Upper lobe of right lung (tissue), 1 donor: ENCODE measurements at regions not wholly inside any gene's neighbourhood (a gene's known extent, or its start where the extent isn't known, plus 50 kb on each side); places are given as distances from the start of the nearest gene placed in this dataset.
"Not testable (repeated sequence)": the region's sequence is repeated elsewhere in the genome, so short reads cannot be mapped to it uniquely, and the experiment has no call there.

Experiments used
- ATAC-seq: fragments of 200-7000 bp; cut with Tn5 transposase; one replicate; pipeline ENCODE4 v1.9.1; 2020; ENCODE audit warnings: mild to moderate bottlenecking, moderate library complexity
- DNase-seq: peaks from one replicate; pipeline ENCODE4 v3.0.0-alpha.2; 2020
- H3K27ac ChIP-seq: fragments of 200-600 bp; one replicate; pipeline ENCODE4 v1.8.0; 2022
- H3K27me3 ChIP-seq: fragments of 200-600 bp; one replicate; pipeline ENCODE4 v1.8.0; 2022; ENCODE audit warnings: mild to moderate bottlenecking
- H3K36me3 ChIP-seq: fragments of 200-600 bp; one replicate; pipeline ENCODE4 v1.8.0; 2022
- H3K4me1 ChIP-seq: fragments of 200-600 bp; one replicate; pipeline ENCODE4 v1.8.0; 2022
- H3K4me3 ChIP-seq: fragments of 200-600 bp; one replicate; pipeline ENCODE4 v1.8.0; 2022; ENCODE audit warnings: mild to moderate bottlenecking
- H3K9me3 ChIP-seq: fragments of 200-600 bp; one replicate; pipeline ENCODE4 v1.8.0; 2022
- intact Hi-C: fragments of 100-400 bp; cut with DNase I; formaldehyde crosslinking; loops from one replicate; pipeline ENCODE4 v1.11.0; 2022
- TF ChIP-seq, protein P1 (sequence below): fragments of 200-600 bp; IDR thresholded peaks from one replicate; pipeline ENCODE4 v1.8.0; 2022; ENCODE audit warnings: antibody characterized with exemption
- donor health status: DM: no; HTN: yes; CAD: no; lungs with severe emphysema.

GRCh38 chr16:88240118-88240517 lies 142.6 kb upstream of the ZNF469 start:
- peak; percentile 40 for ATAC-seq
- H3K4me1 ChIP-seq, result peaks cover 11% of the 10 kb centered on the region
- H3K36me3 ChIP-seq, H3K9me3 ChIP-seq, H3K27me3 ChIP-seq, H3K27ac ChIP-seq, H3K4me3 ChIP-seq, intact Hi-C loops, DNase-seq: not testable (repeated sequence)

DNA sequence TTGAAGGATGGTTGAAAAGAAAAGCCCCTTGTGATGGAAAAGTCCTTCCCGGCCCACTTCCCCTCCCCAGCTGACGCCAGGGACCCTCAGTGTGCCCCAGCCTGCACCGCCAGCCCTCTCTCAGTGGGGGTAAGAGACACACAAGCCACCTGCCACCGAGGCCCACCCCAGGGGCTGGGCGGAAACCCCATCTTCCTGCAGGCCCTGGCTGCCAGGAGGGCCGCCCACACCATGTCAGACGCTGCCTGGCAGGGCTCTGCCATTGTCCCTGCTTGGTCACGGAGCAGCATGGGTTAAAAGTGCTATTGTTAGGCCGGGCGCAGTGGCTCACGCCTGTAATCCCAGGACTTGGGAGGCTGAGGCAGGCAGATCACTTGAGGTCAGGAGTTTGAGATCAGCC lies 142.0 kb upstream of the ZNF469 start:
- H3K4me3 ChIP-seq, H3K27me3 ChIP-seq, H3K4me1 ChIP-seq, H3K9me3 ChIP-seq, ATAC-seq, intact Hi-C loops, H3K27ac ChIP-seq, DNase-seq, H3K36me3 ChIP-seq: not testable (repeated sequence)

- H3K27me3 ChIP-seq, H3K4me3 ChIP-seq, H3K36me3 ChIP-seq, H3K27ac ChIP-seq, ATAC-seq, intact Hi-C loops, H3K9me3 ChIP-seq, H3K4me1 ChIP-seq, DNase-seq: not testable (repeated sequence)
- TF ChIP-seq, protein P1, sequence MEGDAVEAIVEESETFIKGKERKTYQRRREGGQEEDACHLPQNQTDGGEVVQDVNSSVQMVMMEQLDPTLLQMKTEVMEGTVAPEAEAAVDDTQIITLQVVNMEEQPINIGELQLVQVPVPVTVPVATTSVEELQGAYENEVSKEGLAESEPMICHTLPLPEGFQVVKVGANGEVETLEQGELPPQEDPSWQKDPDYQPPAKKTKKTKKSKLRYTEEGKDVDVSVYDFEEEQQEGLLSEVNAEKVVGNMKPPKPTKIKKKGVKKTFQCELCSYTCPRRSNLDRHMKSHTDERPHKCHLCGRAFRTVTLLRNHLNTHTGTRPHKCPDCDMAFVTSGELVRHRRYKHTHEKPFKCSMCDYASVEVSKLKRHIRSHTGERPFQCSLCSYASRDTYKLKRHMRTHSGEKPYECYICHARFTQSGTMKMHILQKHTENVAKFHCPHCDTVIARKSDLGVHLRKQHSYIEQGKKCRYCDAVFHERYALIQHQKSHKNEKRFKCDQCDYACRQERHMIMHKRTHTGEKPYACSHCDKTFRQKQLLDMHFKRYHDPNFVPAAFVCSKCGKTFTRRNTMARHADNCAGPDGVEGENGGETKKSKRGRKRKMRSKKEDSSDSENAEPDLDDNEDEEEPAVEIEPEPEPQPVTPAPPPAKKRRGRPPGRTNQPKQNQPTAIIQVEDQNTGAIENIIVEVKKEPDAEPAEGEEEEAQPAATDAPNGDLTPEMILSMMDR, result peak; percentile 5
Observed at GRCh38 chr16:88241404-88242311, 141.1 kb upstream of the ZNF469 start.

GRCh38 chr16:88242312-88243295 lies 140.2 kb upstream of the ZNF469 start:
- H3K4me3 ChIP-seq, H3K27ac ChIP-seq, H3K4me1 ChIP-seq, H3K9me3 ChIP-seq, H3K36me3 ChIP-seq, H3K27me3 ChIP-seq, DNase-seq, intact Hi-C loops: not testable (repeated sequence)
- peak; percentile 5 for ATAC-seq

DNA sequence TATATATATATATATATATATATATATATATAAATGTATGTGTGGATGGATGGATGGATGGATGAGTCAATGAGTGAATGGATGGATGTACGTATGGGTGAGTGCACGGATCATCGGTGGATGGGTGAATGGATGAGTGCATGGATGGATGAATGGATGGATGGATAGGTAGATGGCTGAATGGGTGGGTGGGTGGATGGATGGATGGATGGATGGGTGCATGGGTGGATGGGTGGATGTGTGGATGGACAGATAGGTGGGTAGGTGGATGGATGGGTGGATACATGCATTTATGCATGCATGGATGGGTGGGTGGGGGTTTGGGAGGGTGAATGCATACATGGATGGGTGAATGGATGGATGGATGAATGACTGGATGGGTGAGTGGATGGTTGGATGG lies 138.8 kb upstream of the ZNF469 start:
- H3K36me3 ChIP-seq, DNase-seq, H3K27ac ChIP-seq, H3K27me3 ChIP-seq, intact Hi-C loops, H3K4me1 ChIP-seq, H3K4me3 ChIP-seq, H3K9me3 ChIP-seq, ATAC-seq: not testable (repeated sequence)

GRCh38 chr16:88245241-88246081 lies 137.3 kb upstream of the ZNF469 start:
- DNase-seq, H3K27ac ChIP-seq, H3K9me3 ChIP-seq, H3K27me3 ChIP-seq, H3K4me1 ChIP-seq, intact Hi-C loops, H3K4me3 ChIP-seq, H3K36me3 ChIP-seq: not testable (repeated sequence)
- ATAC-seq, result peak; percentile 70

DNA sequence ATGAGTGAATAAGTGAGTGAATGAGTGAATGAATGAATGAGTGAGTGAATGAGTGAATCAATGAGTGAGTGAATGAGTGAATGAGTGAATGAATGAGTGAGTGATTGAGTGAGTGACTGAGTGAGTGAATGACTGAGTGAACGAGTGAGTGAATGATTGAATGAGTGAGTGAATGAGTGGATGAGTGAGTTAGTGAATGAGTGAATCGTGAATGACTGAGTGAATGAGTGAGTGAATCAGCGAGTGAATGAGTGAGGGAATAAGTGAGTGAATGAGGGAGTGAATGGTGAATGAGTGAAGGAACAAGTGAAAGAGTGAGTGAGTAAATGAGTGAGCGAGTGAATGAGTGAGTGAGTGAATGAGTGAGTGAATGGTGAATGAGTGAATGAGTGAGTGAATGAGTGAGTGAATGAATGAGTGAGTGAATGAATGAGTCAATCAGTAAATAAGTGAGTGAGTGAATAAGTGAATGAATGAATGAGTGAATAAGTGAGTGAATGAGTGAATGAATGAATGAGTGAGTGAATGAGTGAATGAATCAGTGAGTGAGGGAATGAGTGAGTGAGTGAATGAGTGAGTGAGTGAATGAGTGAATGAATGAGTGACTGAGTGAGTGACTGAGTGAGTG lies 135.7 kb upstream of the ZNF469 start:
- ATAC-seq, H3K9me3 ChIP-seq, H3K4me3 ChIP-seq, DNase-seq, H3K27ac ChIP-seq, H3K4me1 ChIP-seq, H3K27me3 ChIP-seq, H3K36me3 ChIP-seq, intact Hi-C loops: not testable (repeated sequence)

- H3K4me1 ChIP-seq, H3K4me3 ChIP-seq, ATAC-seq, DNase-seq, intact Hi-C loops, H3K27me3 ChIP-seq, H3K27ac ChIP-seq, H3K36me3 ChIP-seq, H3K9me3 ChIP-seq: not testable (repeated sequence)
Observed at GRCh38 chr16:88247583-88247966, 135.2 kb upstream of the ZNF469 start.

DNA sequence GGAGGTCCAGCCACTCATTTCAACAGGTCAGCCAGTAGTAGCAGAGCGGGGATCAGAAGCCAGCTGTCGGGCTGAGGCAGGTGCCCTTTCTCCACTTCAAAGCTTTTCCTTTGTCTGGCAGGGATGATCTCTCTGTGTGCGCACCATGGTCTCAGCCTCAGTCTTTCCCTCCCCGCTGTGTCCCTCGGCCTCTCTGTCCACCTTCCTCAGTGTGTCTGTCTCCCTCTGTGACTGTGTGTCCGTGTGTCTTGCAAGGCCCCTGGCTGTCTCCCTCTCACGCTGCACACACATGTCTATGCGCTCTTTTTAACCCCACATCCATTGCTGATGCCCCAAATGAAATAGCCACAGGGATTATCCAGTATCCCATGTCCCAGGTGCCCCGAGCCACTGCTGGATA lies 134.0 kb upstream of the ZNF469 start:
- H3K9me3 ChIP-seq, H3K36me3 ChIP-seq, ATAC-seq, H3K4me3 ChIP-seq, H3K27ac ChIP-seq, DNase-seq, H3K27me3 ChIP-seq, intact Hi-C loops, H3K4me1 ChIP-seq: not testable (repeated sequence)

- H3K36me3 ChIP-seq, H3K9me3 ChIP-seq, H3K27me3 ChIP-seq, DNase-seq, H3K27ac ChIP-seq, ATAC-seq, H3K4me1 ChIP-seq, intact Hi-C loops, H3K4me3 ChIP-seq: not testable (repeated sequence)
Observed at GRCh38 chr16:88250381-88250780, 132.4 kb upstream of the ZNF469 start.

DNA sequence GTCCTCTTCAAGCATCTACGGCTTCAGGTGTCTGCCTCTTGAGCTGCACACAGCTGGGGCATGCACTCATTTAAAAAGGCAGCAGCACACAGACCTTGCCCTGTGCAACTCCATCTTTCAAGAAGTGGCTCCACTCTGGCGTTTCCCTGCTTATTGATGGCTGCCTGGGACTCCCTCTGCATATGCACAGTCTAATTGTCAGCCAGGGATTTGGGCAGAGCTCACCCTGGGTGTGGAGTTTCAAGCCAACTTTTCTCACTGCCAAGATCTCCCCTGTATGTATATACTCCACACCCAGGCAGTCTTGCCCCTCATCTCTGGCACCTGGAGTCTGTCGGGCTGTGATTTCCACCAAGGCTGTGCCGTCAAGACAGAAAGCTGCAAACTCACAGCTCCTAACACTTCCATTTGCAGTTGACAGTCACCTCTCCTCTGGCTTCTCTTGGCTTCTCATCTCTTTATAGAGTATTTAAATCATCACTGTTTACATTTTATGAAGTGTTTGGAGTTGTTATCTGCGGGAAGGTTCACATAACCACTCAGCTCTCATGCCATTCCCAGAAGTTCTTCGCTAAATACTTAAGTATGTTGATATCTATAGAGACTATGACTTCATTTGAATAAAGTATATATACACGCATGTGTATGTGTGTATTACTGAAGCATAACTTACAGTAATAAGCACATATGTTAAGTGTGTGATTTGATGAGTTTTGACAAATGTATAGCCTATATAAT lies 130.5 kb upstream of the ZNF469 start:
- H3K27ac ChIP-seq, H3K27me3 ChIP-seq, intact Hi-C loops, DNase-seq, H3K4me3 ChIP-seq, H3K4me1 ChIP-seq, H3K36me3 ChIP-seq, H3K9me3 ChIP-seq, ATAC-seq: not testable (repeated sequence)
